SK-N-SH (cell line): ENCODE measurements at regions not wholly inside any gene's neighbourhood (a gene's known extent, or its start where the extent isn't known, plus 50 kb on each side); places are given as distances from the start of the nearest gene placed in this dataset.

ENCODE experiments used
- CTCF ChIA-PET: fragments of 300-600, 350-600 bp; formaldehyde crosslinking; extraction: SDS; loops from one replicate; lab custom pipeline; 2021; lab: Yijun Ruan, JAX
- POLR2A ChIA-PET: fragments of 350-600 bp; sonication (Branson Sonifier 250); formaldehyde crosslinking; extraction: SDS; loops from one replicate; lab custom pipeline; 2020; ENCODE audit warnings: antibody characterized with exemption, inconsistent platforms; lab: Yijun Ruan, JAX
- DNase-seq: peaks from one replicate; pipeline ENCODE4 v3.0.0; 2012
- H2AFZ ChIP-seq: fragments of 200-600 bp; sonication (generic); 2 replicates; pipeline ENCODE4 v1.8.1; 2016; ENCODE audit warnings: antibody characterized with exemption, mild to moderate bottlenecking, low read depth
- H3F3A ChIP-seq: fragments of 200-600 bp; sonication (generic); replicated peaks from 2 replicates; pipeline ENCODE3; 2016; ENCODE audit warnings: antibody characterized with exemption, mild to moderate bottlenecking; ENCODE audit not compliant: insufficient read depth
- H3K27ac ChIP-seq, 2 experiments: fragments of 200-500 bp in 1 of 2; fragments of 200-600 bp in 1 of 2; sonication (Bioruptor generic) in 1 of 2; sonication (generic), shearing (Covaris generic) in 1 of 2; 2 replicates each; pipeline versions ENCODE4 v1.5.1 to v1.6.1; 2014 to 2016; ENCODE audit warnings: low read depth in 2 of 2, inconsistent platforms in 1 of 2, low read length in 1 of 2, mild to moderate bottlenecking in 1 of 2, mixed read lengths in 1 of 2
- H3K27me3 ChIP-seq: fragments of 200-600 bp; sonication (generic), shearing (Covaris generic); 2 replicates; pipeline ENCODE4 v1.6.1; 2016; ENCODE audit warnings: mixed run types; ENCODE audit not compliant: insufficient read depth
- H3K36me3 ChIP-seq, 2 experiments: fragments of 200-500 bp in 1 of 2; fragments of 200-600 bp in 1 of 2; sonication (Bioruptor generic) in 1 of 2; sonication (generic) in 1 of 2; replicated peaks in 1 of 2; 2 replicates each; pipeline versions ENCODE3 to v1.5.1; 2014 to 2016; ENCODE audit warnings: low read length in 1 of 2, mild to moderate bottlenecking in 1 of 2; ENCODE audit not compliant: insufficient read depth in 2 of 2, control insufficient read depth in 1 of 2
- H3K4me1 ChIP-seq, 2 experiments: fragments of 200-500 bp in 1 of 2; fragments of 200-600 bp in 1 of 2; sonication (Bioruptor generic) in 1 of 2; sonication (generic), shearing (Covaris generic) in 1 of 2; 2 replicates each; pipeline versions ENCODE4 v1.5.1 to v1.6.1; 2014 to 2016; ENCODE audit warnings: low read depth in 1 of 2, low read length in 1 of 2, mixed run types in 1 of 2; ENCODE audit not compliant: insufficient read depth in 2 of 2, control insufficient read depth in 1 of 2
- H3K4me2 ChIP-seq: fragments of 200-600 bp; sonication (generic), shearing (Covaris generic); 2 replicates; pipeline ENCODE4 v1.6.1; 2017; ENCODE audit warnings: mixed run types
- H3K4me3 ChIP-seq, 2 experiments: fragments of 200-500 bp in 1 of 2; fragments of 200-600 bp in 1 of 2; sonication (Bioruptor generic) in 1 of 2; sonication (generic), shearing (Covaris generic) in 1 of 2; 2 replicates each; pipeline versions ENCODE4 v1.5.1 to v1.8.1; 2014 to 2016; ENCODE audit warnings: low read depth in 2 of 2, inconsistent platforms in 1 of 2, low read length in 1 of 2, mild to moderate bottlenecking in 1 of 2, mixed read lengths in 1 of 2, moderate library complexity in 1 of 2
- H3K79me2 ChIP-seq: fragments of 200-600 bp; sonication (generic); 2 replicates; pipeline ENCODE4 v1.8.1; 2017; ENCODE audit warnings: mild to moderate bottlenecking; ENCODE audit not compliant: insufficient read depth
- H3K9ac ChIP-seq: fragments of 200-600 bp; sonication (generic); 2 replicates; pipeline ENCODE4 v1.6.1; 2017; ENCODE audit warnings: mixed run types
- H3K9me2 ChIP-seq: fragments of 200-600 bp; sonication (generic); 2 replicates; pipeline ENCODE4 v1.6.1; 2017; ENCODE audit warnings: mixed run types
- H3K9me3 ChIP-seq: fragments of 200-600 bp; sonication (generic); 2 replicates; pipeline ENCODE4 v1.6.1; 2017; ENCODE audit warnings: mixed run types, mild to moderate bottlenecking, moderate library complexity
- H4K20me1 ChIP-seq: fragments of 200-600 bp; sonication (generic); 2 replicates; pipeline ENCODE4 v1.6.1; 2017; ENCODE audit warnings: mild to moderate bottlenecking, mixed run types; ENCODE audit not compliant: insufficient read depth
- CHD2 ChIP-seq: fragments of 150-350 bp; IDR thresholded peaks from 2 replicates; pipeline ENCODE4 v1.6.1; 2018; ENCODE audit warnings: low read length; ENCODE audit not compliant: partially characterized antibody
- EP300 ChIP-seq, 2 experiments: IDR thresholded peaks; 2 replicates each; pipeline versions ENCODE4 v1.4.0 to v1.6.1; 2012; ENCODE audit warnings: borderline replicate concordance in 1 of 2, low read depth in 1 of 2, low read length in 1 of 2
- EZH2phosphoT487 ChIP-seq: fragments of 200-600 bp; sonication (generic); IDR thresholded peaks from 2 replicates; pipeline ENCODE4 v1.6.1; 2017; ENCODE audit warnings: low read depth, mixed run types, mild to moderate bottlenecking, antibody characterized with exemption, moderate library complexity, borderline replicate concordance
- FOSL2 ChIP-seq: IDR thresholded peaks from 2 replicates; pipeline ENCODE4 v1.4.0; 2012; ENCODE audit warnings: low read depth, mild to moderate bottlenecking, moderate library complexity, borderline replicate concordance
- FOXJ3 ChIP-seq: sonication (generic); formaldehyde crosslinking; IDR thresholded peaks from 2 replicates; pipeline ENCODE4 v1.5.1; 2020; ENCODE audit warnings: mild to moderate bottlenecking, missing genetic modification reagents
- FOXM1 ChIP-seq: IDR thresholded peaks from 2 replicates; pipeline ENCODE4 v1.4.0; 2012; ENCODE audit warnings: low read depth, mild to moderate bottlenecking
- GABPA ChIP-seq: IDR thresholded peaks from 2 replicates; pipeline ENCODE4 v1.4.0; 2012; ENCODE audit warnings: low read depth, mild to moderate bottlenecking
- GATA2 ChIP-seq: sonication (generic); formaldehyde crosslinking; IDR thresholded peaks from 2 replicates; pipeline ENCODE4 v1.5.0; 2020; ENCODE audit warnings: mild to moderate bottlenecking, missing genetic modification reagents
- JUND ChIP-seq: IDR thresholded peaks from 2 replicates; pipeline ENCODE4 v1.4.0; 2012
- MEF2A ChIP-seq: IDR thresholded peaks from 2 replicates; pipeline ENCODE4 v1.4.0; 2012; ENCODE audit warnings: low read depth, borderline replicate concordance
- MXI1 ChIP-seq: IDR thresholded peaks from 2 replicates; pipeline ENCODE4 v1.6.1; 2012; ENCODE audit warnings: mild to moderate bottlenecking, low read depth, low read length, improper control_type of control experiment
- NRF1 ChIP-seq: IDR thresholded peaks from 2 replicates; pipeline ENCODE4 v1.6.1; 2012; ENCODE audit warnings: low read depth, mild to moderate bottlenecking, low read length
- RCOR1 ChIP-seq: fragments of 150-350 bp; IDR thresholded peaks from 2 replicates; pipeline ENCODE4 v1.6.1; 2017; ENCODE audit warnings: antibody characterized with exemption, low read length
- WGBS: methylation state at CpG from one replicate; pipeline ENCODE4 v1.1.6; 2017; ENCODE audit warnings: low lambda C conversion rate; 5-methylcytosine and 5-hydroxymethylcytosine counted together
- TF ChIP-seq, protein P1 (sequence below): fragments of 200-600 bp; sonication (generic); IDR thresholded peaks from 2 replicates; pipeline ENCODE4 v1.6.1; 2017; ENCODE audit warnings: antibody characterized with exemption, mild to moderate bottlenecking, moderate library complexity
- TF ChIP-seq, protein P2 (sequence below): IDR thresholded peaks from 2 replicates; pipeline ENCODE4; 2012

DNA sequence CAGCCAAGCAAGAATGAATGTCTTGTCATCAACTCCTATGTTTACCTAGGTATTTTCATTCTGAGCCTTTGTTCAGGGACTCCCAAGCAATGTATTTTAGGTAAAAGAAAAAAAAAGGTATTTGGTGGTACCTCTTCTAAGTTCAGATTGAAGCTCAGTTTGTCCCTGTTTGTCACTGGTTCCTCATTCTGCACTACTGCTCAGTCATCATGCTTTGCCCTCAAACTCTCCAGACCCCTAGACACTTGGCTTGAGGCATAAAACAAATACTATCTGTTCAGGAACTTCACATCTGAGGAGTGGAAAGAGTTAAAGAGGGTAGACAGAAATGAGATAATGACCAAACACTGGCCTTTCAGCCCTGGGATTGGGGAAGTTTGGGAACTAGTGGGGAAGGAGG, 163.6 kb upstream of the HNRNPA3 start:
- no peak overlapping the region for H3K4me3 ChIP-seq
- no peaks in the 10 kb centered on the region for H3K79me2 ChIP-seq
- POLR2A ChIA-PET = no interaction called here
- H3K27ac ChIP-seq = no peak overlapping the region
- H4K20me1 ChIP-seq = no peaks in the 10 kb centered on the region
- H2AFZ ChIP-seq = no peak overlapping the region
- no peak for DNase-seq
- H3K4me1 ChIP-seq = peaks cover 0 to 4% of the 10 kb centered on the region in 2 experiments; a peak in 2 of 4 replicates
- no peaks in the 10 kb centered on the region for H3K27me3 ChIP-seq
- no peak overlapping the region for H3K9ac ChIP-seq
- H3K9me3 ChIP-seq = no peaks in the 10 kb centered on the region
- TF ChIP-seq FOXJ3 (no peak), EZH2phosphoT487 (no peak), NRF1 (no peak), JUND (no peak), MEF2A (no peak), GABPA (no peak), FOSL2 (no peak), CHD2 (no peak), FOXM1 (no peak)
- TF ChIP-seq, protein P1, sequence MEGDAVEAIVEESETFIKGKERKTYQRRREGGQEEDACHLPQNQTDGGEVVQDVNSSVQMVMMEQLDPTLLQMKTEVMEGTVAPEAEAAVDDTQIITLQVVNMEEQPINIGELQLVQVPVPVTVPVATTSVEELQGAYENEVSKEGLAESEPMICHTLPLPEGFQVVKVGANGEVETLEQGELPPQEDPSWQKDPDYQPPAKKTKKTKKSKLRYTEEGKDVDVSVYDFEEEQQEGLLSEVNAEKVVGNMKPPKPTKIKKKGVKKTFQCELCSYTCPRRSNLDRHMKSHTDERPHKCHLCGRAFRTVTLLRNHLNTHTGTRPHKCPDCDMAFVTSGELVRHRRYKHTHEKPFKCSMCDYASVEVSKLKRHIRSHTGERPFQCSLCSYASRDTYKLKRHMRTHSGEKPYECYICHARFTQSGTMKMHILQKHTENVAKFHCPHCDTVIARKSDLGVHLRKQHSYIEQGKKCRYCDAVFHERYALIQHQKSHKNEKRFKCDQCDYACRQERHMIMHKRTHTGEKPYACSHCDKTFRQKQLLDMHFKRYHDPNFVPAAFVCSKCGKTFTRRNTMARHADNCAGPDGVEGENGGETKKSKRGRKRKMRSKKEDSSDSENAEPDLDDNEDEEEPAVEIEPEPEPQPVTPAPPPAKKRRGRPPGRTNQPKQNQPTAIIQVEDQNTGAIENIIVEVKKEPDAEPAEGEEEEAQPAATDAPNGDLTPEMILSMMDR = no peak
- TF ChIP-seq, protein P2, sequence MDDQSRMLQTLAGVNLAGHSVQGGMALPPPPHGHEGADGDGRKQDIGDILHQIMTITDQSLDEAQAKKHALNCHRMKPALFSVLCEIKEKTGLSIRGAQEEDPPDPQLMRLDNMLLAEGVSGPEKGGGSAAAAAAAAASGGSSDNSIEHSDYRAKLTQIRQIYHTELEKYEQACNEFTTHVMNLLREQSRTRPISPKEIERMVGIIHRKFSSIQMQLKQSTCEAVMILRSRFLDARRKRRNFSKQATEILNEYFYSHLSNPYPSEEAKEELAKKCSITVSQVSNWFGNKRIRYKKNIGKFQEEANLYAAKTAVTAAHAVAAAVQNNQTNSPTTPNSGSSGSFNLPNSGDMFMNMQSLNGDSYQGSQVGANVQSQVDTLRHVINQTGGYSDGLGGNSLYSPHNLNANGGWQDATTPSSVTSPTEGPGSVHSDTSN = no peak
- TF ChIP-seq, all 33 proteins: peak for 0
- Histone ChIP-seq H3K36me3 (no peaks in the 10 kb centered on the region), H3K4me2 (no peak overlapping the region), H3K9me2 (no peaks in the 10 kb centered on the region), H3F3A (no peaks in the 10 kb centered on the region)
- CTCF ChIA-PET = interaction anchor here (1.0 to 1.4 kb wide), 2 partner anchors 10 to 17 kb away, joined by 3 to 4 read pairs; no protein-coding TSS in a partner anchor

DNA sequence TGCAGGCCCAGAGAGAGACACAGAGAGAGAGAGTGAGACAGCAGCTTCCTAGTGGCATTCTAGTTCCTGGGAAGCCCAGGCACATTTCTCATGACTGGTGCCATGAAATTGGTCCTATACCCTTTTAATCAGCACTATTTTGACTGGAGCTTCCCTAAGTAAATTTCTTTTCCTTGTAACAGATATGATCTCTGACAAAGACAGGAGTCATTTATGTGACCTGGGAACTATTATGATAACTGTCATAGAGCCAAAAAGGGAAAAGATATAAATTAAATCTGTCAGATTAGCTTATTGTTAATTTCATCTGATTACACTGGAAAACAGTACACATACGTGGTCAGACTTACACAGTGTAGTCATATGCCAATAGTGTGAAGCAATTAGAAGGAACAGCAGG, 161.3 kb upstream of the HNRNPA3 start:
- 8% methylated on average over 1 of the region's 1 CpG for WGBS
- Histone ChIP-seq H3K9me2 (no peaks in the 10 kb centered on the region), H3K36me3 (no peaks in the 10 kb centered on the region), H4K20me1 (no peaks in the 10 kb centered on the region), H3K4me3 (no peak overlapping the region), H3K9ac (no peak overlapping the region), H3K9me3 (no peaks in the 10 kb centered on the region)
- TF ChIP-seq MXI1 = 0 out of 2 replicates have a peak, but pooled peaks have one; percentile 26
- peak; percentile 76 for TF ChIP-seq RCOR1
- TF ChIP-seq EP300 (IDR thresholded peaks at IDR 0.05; ENCODE audit: borderline replicate concordance in 1 of 2, low read depth in 1 of 2, low read length in 1 of 2) = peak in 1 of 2 experiments; percentile 80; a peak in 2 of 4 replicates
- TF ChIP-seq GABPA = no peak
- TF ChIP-seq GATA2 (CRISPR knock-in tag) = peak; percentile 87
- TF ChIP-seq, all 33 proteins: peak for 4
- DNase-seq = peak; percentile 37
- Histone ChIP-seq H2AFZ (no peak overlapping the region), H3K27me3 (no peaks in the 10 kb centered on the region), H3K4me1 (peaks cover 0 to 7% of the 10 kb centered on the region in 2 experiments; a peak in 2 of 4 replicates), H3F3A (no peaks in the 10 kb centered on the region), H3K4me2 (no peak overlapping the region), H3K27ac (no peak overlapping the region), H3K79me2 (no peaks in the 10 kb centered on the region)
- ChIA-PET POLR2A (no interaction called here), CTCF (interaction anchor here (0.7 to 2.5 kb wide), 6 partner anchors 12 to 97 kb away, joined by 3 to 11 read pairs (median 3); no protein-coding TSS in a partner anchor)
